ENCODE measurements at regions not wholly inside any gene's neighbourhood (a gene's known extent, or its start where the extent isn't known, plus 50 kb on each side); places are given as distances from the start of the nearest gene placed in this dataset.

DNA sequence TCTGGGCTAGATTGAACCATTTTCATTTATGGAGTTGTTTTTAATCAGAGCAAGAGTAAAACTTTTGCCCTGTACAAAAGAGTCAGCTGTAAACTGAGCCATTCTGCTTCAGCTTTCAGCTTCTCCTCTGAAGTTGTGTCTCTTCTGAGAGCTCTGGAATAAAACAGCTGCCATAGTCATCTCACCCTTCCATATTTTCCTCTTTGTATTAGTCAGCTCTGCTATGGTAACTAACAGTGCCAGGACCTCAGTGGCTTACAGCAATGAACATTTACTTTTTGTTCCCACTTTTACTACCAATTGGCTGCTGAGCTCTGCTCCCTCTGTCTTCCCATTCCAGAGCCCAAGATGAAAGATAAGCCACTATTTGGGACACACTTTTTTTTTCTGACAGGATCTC is 178.5 kb downstream of the DAD1 start:
- TF ChIP-seq, protein P1, sequence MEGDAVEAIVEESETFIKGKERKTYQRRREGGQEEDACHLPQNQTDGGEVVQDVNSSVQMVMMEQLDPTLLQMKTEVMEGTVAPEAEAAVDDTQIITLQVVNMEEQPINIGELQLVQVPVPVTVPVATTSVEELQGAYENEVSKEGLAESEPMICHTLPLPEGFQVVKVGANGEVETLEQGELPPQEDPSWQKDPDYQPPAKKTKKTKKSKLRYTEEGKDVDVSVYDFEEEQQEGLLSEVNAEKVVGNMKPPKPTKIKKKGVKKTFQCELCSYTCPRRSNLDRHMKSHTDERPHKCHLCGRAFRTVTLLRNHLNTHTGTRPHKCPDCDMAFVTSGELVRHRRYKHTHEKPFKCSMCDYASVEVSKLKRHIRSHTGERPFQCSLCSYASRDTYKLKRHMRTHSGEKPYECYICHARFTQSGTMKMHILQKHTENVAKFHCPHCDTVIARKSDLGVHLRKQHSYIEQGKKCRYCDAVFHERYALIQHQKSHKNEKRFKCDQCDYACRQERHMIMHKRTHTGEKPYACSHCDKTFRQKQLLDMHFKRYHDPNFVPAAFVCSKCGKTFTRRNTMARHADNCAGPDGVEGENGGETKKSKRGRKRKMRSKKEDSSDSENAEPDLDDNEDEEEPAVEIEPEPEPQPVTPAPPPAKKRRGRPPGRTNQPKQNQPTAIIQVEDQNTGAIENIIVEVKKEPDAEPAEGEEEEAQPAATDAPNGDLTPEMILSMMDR (conservative IDR thresholded peaks at IDR 0.05; ENCODE audit: low read depth, low read length) = no peak
- TF ChIP-seq, protein P2, sequence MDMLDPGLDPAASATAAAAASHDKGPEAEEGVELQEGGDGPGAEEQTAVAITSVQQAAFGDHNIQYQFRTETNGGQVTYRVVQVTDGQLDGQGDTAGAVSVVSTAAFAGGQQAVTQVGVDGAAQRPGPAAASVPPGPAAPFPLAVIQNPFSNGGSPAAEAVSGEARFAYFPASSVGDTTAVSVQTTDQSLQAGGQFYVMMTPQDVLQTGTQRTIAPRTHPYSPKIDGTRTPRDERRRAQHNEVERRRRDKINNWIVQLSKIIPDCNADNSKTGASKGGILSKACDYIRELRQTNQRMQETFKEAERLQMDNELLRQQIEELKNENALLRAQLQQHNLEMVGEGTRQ (IDR thresholded peaks at IDR 0.05; ENCODE audit: low read depth, low read length) = no peak
- TF ChIP-seq CEBPB (IDR thresholded peaks at IDR 0.05; ENCODE audit: low read depth, low read length) = no peak

Data from IMR-90 (cell line).